HepG2 (cell line): ENCODE measurements at regions not wholly inside any gene's neighbourhood (a gene's known extent, or its start where the extent isn't known, plus 50 kb on each side); places are given as distances from the start of the nearest gene placed in this dataset.

ENCODE experiments used
- HMGA1 ChIP-seq: sonication (generic); formaldehyde crosslinking; conservative IDR thresholded peaks from 2 replicates; pipeline ENCODE4 v1.4.0; 2020; ENCODE audit warnings: missing genetic modification reagents
- KLF13 ChIP-seq: sonication (generic); formaldehyde crosslinking; IDR thresholded peaks from 2 replicates; pipeline ENCODE4 v1.4.0; 2020; ENCODE audit warnings: mild to moderate bottlenecking, missing genetic modification reagents
- NONO ChIP-seq, 2 experiments: fragments of 450-650 bp in 1 of 2; sonication (generic) in 1 of 2; formaldehyde crosslinking in 1 of 2; IDR thresholded peaks in 1 of 2; conservative IDR thresholded peaks in 1 of 2; 2 replicates each; pipeline versions ENCODE4 v1.6.1 to v1.8.0; 2017 to 2022; ENCODE audit warnings: mild to moderate bottlenecking in 1 of 2, missing genetic modification reagents in 1 of 2, moderate library complexity in 1 of 2
- NRL ChIP-seq: sonication (generic); formaldehyde crosslinking; IDR thresholded peaks from 2 replicates; pipeline ENCODE4 v1.5.0; 2020; ENCODE audit warnings: missing genetic modification reagents, mild to moderate bottlenecking, moderate library complexity, borderline replicate concordance
- SCMH1 ChIP-seq: sonication (generic); formaldehyde crosslinking; IDR thresholded peaks from 2 replicates; pipeline ENCODE4 v1.9.0; 2021; ENCODE audit warnings: missing genetic modification reagents, mild to moderate bottlenecking, borderline replicate concordance
- ZBTB38 ChIP-seq: sonication (generic); formaldehyde crosslinking; IDR thresholded peaks from 2 replicates; pipeline ENCODE4 v1.5.1; 2020; ENCODE audit warnings: mild to moderate bottlenecking, missing genetic modification reagents
- ZMYM3 ChIP-seq: sonication (generic); formaldehyde crosslinking; IDR thresholded peaks from 2 replicates; pipeline ENCODE4 v1.5.1; 2020; ENCODE audit warnings: mild to moderate bottlenecking, missing genetic modification reagents
- ZNF562 ChIP-seq: sonication (generic); formaldehyde crosslinking; IDR thresholded peaks from 2 replicates; pipeline ENCODE4 v1.8.0; 2022; ENCODE audit warnings: missing genetic modification reagents, borderline replicate concordance
- TF ChIP-seq, protein P1 (sequence below): sonication (generic); formaldehyde crosslinking; IDR thresholded peaks from 2 replicates; pipeline ENCODE4 v1.8.0; 2022; ENCODE audit warnings: low read depth, missing genetic modification reagents
- TF ChIP-seq, protein P2 (sequence below): sonication (generic); formaldehyde crosslinking; IDR thresholded peaks from 2 replicates; pipeline ENCODE4 v1.5.1; 2020; ENCODE audit warnings: mild to moderate bottlenecking, missing genetic modification reagents, borderline replicate concordance
- TF ChIP-seq, protein P3 (sequence below): sonication (generic); formaldehyde crosslinking; IDR thresholded peaks from 2 replicates; pipeline ENCODE4 v1.5.1; 2020; ENCODE audit warnings: missing genetic modification reagents, mild to moderate bottlenecking, borderline replicate concordance
- TF ChIP-seq, protein P4 (sequence below): sonication (generic); formaldehyde crosslinking; IDR thresholded peaks from 2 replicates; pipeline ENCODE4 v1.5.1; 2020; ENCODE audit warnings: mild to moderate bottlenecking, missing genetic modification reagents

GRCh38 chr12:89019439-89020120 lies 332.7 kb downstream of the DUSP6 start (continued):
- TF ChIP-seq KLF13 (CRISPR knock-in tag) (no peak), ZMYM3 (no peak), HMGA1 (CRISPR knock-in tag) (no peak), ZBTB38 (CRISPR knock-in tag) (no peak), NONO (IDR thresholded peaks at IDR 0.05) (no peak), NONO (CRISPR knock-in tag; conservative IDR thresholded peaks at IDR 0.05) (no peak), NRL (CRISPR knock-in tag) (no peak), ZNF562 (CRISPR knock-in tag) (no peak), SCMH1 (no peak)
- TF ChIP-seq, protein P1, sequence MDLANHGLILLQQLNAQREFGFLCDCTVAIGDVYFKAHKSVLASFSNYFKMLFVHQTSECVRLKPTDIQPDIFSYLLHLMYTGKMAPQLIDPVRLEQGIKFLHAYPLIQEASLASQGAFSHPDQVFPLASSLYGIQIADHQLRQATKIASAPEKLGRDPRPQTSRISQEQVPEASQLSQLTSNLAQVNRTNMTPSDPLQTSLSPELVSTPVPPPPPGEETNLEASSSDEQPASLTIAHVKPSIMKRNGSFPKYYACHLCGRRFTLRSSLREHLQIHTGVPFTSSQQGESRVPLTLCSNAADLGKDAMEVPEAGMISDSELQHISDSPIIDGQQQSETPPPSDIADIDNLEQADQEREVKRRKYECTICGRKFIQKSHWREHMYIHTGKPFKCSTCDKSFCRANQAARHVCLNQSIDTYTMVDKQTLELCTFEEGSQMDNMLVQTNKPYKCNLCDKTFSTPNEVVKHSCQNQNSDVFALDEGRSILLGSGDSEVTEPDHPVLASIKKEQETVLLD (CRISPR knock-in tag): no peak
- TF ChIP-seq, protein P2, sequence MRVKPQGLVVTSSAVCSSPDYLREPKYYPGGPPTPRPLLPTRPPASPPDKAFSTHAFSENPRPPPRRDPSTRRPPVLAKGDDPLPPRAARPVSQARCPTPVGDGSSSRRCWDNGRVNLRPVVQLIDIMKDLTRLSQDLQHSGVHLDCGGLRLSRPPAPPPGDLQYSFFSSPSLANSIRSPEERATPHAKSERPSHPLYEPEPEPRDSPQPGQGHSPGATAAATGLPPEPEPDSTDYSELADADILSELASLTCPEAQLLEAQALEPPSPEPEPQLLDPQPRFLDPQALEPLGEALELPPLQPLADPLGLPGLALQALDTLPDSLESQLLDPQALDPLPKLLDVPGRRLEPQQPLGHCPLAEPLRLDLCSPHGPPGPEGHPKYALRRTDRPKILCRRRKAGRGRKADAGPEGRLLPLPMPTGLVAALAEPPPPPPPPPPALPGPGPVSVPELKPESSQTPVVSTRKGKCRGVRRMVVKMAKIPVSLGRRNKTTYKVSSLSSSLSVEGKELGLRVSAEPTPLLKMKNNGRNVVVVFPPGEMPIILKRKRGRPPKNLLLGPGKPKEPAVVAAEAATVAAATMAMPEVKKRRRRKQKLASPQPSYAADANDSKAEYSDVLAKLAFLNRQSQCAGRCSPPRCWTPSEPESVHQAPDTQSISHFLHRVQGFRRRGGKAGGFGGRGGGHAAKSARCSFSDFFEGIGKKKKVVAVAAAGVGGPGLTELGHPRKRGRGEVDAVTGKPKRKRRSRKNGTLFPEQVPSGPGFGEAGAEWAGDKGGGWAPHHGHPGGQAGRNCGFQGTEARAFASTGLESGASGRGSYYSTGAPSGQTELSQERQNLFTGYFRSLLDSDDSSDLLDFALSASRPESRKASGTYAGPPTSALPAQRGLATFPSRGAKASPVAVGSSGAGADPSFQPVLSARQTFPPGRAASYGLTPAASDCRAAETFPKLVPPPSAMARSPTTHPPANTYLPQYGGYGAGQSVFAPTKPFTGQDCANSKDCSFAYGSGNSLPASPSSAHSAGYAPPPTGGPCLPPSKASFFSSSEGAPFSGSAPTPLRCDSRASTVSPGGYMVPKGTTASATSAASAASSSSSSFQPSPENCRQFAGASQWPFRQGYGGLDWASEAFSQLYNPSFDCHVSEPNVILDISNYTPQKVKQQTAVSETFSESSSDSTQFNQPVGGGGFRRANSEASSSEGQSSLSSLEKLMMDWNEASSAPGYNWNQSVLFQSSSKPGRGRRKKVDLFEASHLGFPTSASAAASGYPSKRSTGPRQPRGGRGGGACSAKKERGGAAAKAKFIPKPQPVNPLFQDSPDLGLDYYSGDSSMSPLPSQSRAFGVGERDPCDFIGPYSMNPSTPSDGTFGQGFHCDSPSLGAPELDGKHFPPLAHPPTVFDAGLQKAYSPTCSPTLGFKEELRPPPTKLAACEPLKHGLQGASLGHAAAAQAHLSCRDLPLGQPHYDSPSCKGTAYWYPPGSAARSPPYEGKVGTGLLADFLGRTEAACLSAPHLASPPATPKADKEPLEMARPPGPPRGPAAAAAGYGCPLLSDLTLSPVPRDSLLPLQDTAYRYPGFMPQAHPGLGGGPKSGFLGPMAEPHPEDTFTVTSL (CRISPR knock-in tag): no peak
- TF ChIP-seq, protein P3, sequence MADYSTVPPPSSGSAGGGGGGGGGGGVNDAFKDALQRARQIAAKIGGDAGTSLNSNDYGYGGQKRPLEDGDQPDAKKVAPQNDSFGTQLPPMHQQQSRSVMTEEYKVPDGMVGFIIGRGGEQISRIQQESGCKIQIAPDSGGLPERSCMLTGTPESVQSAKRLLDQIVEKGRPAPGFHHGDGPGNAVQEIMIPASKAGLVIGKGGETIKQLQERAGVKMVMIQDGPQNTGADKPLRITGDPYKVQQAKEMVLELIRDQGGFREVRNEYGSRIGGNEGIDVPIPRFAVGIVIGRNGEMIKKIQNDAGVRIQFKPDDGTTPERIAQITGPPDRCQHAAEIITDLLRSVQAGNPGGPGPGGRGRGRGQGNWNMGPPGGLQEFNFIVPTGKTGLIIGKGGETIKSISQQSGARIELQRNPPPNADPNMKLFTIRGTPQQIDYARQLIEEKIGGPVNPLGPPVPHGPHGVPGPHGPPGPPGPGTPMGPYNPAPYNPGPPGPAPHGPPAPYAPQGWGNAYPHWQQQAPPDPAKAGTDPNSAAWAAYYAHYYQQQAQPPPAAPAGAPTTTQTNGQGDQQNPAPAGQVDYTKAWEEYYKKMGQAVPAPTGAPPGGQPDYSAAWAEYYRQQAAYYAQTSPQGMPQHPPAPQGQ: no peak
- TF ChIP-seq, protein P4, sequence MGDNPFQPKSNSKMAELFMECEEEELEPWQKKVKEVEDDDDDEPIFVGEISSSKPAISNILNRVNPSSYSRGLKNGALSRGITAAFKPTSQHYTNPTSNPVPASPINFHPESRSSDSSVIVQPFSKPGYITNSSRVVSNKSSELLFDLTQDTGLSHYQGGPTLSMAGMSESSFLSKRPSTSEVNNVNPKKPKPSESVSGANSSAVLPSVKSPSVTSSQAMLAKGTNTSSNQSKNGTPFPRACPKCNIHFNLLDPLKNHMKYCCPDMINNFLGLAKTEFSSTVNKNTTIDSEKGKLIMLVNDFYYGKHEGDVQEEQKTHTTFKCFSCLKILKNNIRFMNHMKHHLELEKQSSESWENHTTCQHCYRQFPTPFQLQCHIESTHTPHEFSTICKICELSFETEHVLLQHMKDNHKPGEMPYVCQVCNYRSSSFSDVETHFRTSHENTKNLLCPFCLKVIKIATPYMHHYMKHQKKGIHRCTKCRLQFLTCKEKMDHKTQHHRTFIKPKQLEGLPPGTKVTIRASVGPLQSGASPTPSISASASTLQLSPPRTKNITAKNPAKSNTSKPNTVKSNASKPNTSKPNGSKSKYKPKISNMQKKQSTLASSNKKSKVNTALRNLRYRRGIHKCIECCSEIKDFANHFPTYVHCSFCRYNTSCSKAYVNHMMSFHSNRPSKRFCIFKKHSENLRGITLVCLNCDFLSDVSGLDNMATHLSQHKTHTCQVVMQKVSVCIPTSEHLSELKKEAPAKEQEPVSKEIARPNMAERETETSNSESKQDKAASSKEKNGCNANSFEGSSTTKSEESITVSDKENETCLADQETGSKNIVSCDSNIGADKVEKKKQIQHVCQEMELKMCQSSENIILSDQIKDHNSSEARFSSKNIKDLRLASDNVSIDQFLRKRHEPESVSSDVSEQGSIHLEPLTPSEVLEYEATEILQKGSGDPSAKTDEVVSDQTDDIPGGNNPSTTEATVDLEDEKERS: no peak
